ENCODE measurements at regions not wholly inside any gene's neighbourhood (a gene's known extent, or its start where the extent isn't known, plus 50 kb on each side); places are given as distances from the start of the nearest gene placed in this dataset.

- no peak for TF ChIP-seq EP300 (IDR thresholded peaks at IDR 0.05)
- TF ChIP-seq CTCF (IDR thresholded peaks at IDR 0.05) = no peak
These were observed 567.0 kb upstream of the CADM1 start for GRCh38 chr11:116071241-116071640.

All from suprapubic skin (tissue), 3 donors.